Erythroblast (primary cell): ENCODE measurements at regions not wholly inside any gene's neighbourhood (a gene's known extent, or its start where the extent isn't known, plus 50 kb on each side); places are given as distances from the start of the nearest gene placed in this dataset.

Source experiments
- GATA1 ChIP-seq: IDR thresholded peaks from 2 replicates; pipeline ENCODE4 v1.6.1; 2011; ENCODE audit warnings: low read depth, mild to moderate bottlenecking, control low read depth, low read length, moderate library complexity
- POLR2A ChIP-seq: IDR thresholded peaks from 2 replicates; pipeline ENCODE4 v1.6.1; 2011; ENCODE audit warnings: mild to moderate bottlenecking, low read length

- TF ChIP-seq POLR2A: no peak
- TF ChIP-seq GATA1: no peak
Measured at GRCh38 chr11:24131698-24132097, 365.2 kb upstream of the LUZP2 start.
